ENCODE measurements at regions not wholly inside any gene's neighbourhood (a gene's known extent, or its start where the extent isn't known, plus 50 kb on each side); places are given as distances from the start of the nearest gene placed in this dataset.

DNA sequence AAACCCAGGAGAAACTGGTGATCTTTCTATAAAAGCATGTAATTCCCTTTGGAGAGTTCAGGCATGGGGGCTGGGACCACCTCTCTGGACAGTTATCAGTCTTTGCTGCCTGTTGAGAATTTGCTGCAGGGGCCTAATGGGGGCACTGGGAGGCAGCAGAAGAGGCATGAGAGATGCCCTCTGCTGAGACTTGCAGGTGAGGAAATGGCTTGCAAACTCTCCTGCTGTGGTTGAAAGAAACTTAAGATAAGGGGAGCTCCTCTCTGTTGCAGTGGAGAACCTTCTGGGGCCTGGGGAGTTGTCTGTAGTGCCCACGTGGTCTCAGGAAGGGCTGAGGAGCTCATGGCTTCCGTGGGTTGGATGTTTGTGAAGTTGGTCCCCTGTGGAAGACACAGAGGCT is 301.1 kb upstream of the FOXF1 start:
- intact Hi-C loops (cut with micrococcal nuclease), result no loop called here
- Histone ChIP-seq H2AFZ (ENCODE audit: low read depth, low read length) (no peak overlapping the region), H3K9ac (replicated peaks; ENCODE audit: extremely low read depth, insufficient read depth, low read length) (no peak overlapping the region), H3K9me1 (replicated peaks; ENCODE audit: control insufficient read depth, extremely low read depth, insufficient read depth, low read length) (no peaks in the 10 kb centered on the region), H4K20me1 (replicated peaks; ENCODE audit: control insufficient read depth, extremely low read depth, insufficient read depth, low read length) (no peaks in the 10 kb centered on the region), H3K79me2 (ENCODE audit: control insufficient read depth, insufficient read depth, low read length) (no peaks in the 10 kb centered on the region), H3K4me2 (ENCODE audit: insufficient read depth, low read length) (no peak overlapping the region), H3K9me3 (replicated peaks; ENCODE audit: control insufficient read depth, insufficient read depth, low read length) (no peaks in the 10 kb centered on the region), H3K27ac (ENCODE audit: insufficient read depth, low read depth, low read length) (no peak overlapping the region), H3K4me3 (replicated peaks in 1 of 3; ENCODE audit: insufficient read depth in 1 of 3, low read depth in 1 of 3, low read length in 3 of 3) (no peak overlapping the region), H3K27me3 (ENCODE audit: control insufficient read depth in 2 of 2, insufficient read depth in 2 of 2, low read length in 2 of 2) (no peaks in the 10 kb centered on the region), H3K36me3 (ENCODE audit: control insufficient read depth in 2 of 2, extremely low read depth in 1 of 2, insufficient read depth in 2 of 2, low read length in 2 of 2) (no peaks in the 10 kb centered on the region), H3K4me1 (ENCODE audit: control insufficient read depth, extremely low read depth, insufficient read depth, low read length) (no peaks in the 10 kb centered on the region)
- FAIRE-seq (no peak), DNase-seq (ENCODE audit: low read depth, low spot score) (no peak)
- ChIA-PET CTCF (interaction anchor here (0.9 to 1.2 kb wide), 3 partner anchors 35 to 309 kb away, joined by 3 to 4 read pairs (median 3); no protein-coding TSS in a partner anchor), POLR2A (no interaction called here)
- TF ChIP-seq FOS (IDR thresholded peaks at IDR 0.05; ENCODE audit: borderline replicate concordance, insufficient read depth, low read length), result no peak
- no peak for TF ChIP-seq GATA2 (IDR thresholded peaks at IDR 0.05; ENCODE audit: insufficient read depth, insufficient read length, low read depth, low read length)
- TF ChIP-seq POLR2A (IDR thresholded peaks at IDR 0.05; ENCODE audit: low read depth, low read length), result no peak
- no peak for TF ChIP-seq MYC (IDR thresholded peaks at IDR 0.05; ENCODE audit: low read depth, low read length)
- TF ChIP-seq EZH2 (IDR thresholded peaks at IDR 0.05; ENCODE audit: borderline replicate concordance, low read depth, low read length, severe bottlenecking), result no peak
- TF ChIP-seq JUN (IDR thresholded peaks at IDR 0.05; ENCODE audit: borderline replicate concordance, insufficient read depth, insufficient read length, low read depth), result no peak
- TF ChIP-seq, protein P1, sequence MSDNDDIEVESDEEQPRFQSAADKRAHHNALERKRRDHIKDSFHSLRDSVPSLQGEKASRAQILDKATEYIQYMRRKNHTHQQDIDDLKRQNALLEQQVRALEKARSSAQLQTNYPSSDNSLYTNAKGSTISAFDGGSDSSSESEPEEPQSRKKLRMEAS (IDR thresholded peaks at IDR 0.05; ENCODE audit: insufficient read depth, insufficient read length), result no peak
- no peak for TF ChIP-seq POLR2AphosphoS5 (IDR thresholded peaks at IDR 0.05; ENCODE audit: insufficient read depth, low read depth, low read length)
- TF ChIP-seq, protein P2, sequence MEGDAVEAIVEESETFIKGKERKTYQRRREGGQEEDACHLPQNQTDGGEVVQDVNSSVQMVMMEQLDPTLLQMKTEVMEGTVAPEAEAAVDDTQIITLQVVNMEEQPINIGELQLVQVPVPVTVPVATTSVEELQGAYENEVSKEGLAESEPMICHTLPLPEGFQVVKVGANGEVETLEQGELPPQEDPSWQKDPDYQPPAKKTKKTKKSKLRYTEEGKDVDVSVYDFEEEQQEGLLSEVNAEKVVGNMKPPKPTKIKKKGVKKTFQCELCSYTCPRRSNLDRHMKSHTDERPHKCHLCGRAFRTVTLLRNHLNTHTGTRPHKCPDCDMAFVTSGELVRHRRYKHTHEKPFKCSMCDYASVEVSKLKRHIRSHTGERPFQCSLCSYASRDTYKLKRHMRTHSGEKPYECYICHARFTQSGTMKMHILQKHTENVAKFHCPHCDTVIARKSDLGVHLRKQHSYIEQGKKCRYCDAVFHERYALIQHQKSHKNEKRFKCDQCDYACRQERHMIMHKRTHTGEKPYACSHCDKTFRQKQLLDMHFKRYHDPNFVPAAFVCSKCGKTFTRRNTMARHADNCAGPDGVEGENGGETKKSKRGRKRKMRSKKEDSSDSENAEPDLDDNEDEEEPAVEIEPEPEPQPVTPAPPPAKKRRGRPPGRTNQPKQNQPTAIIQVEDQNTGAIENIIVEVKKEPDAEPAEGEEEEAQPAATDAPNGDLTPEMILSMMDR (IDR thresholded peaks at IDR 0.05; ENCODE audit: extremely low read depth in 1 of 2, insufficient read depth in 1 of 2, low read depth in 1 of 2, low read length in 2 of 2), result no peak
- no TSS peak for BruUV-seq (replicated peaks)
- dilution Hi-C loops (cut with MboI; ENCODE audit: extremely low pct_ligation_motif_present, low sequenced_read_pairs), result no loop called here

All from endothelial cell of umbilical vein (primary cell).